CMK (cell line): ENCODE measurements at regions not wholly inside any gene's neighbourhood (a gene's known extent, or its start where the extent isn't known, plus 50 kb on each side); places are given as distances from the start of the nearest gene placed in this dataset.

ENCODE experiments used
- DNase-seq: peaks from one replicate; pipeline ENCODE4 v3.0.0-alpha.2; 2010; ENCODE audit warnings: low read depth

GRCh38 chr4:110778521-110778920 is 155.6 kb upstream of the PITX2 start:
- no peak for DNase-seq

GRCh38 chr4:110780538-110780937 is 157.7 kb upstream of the PITX2 start:
- no peak for DNase-seq

- no peak for DNase-seq
Observed at GRCh38 chr4:110781944-110782343, 159.1 kb upstream of the PITX2 start.

- no peak for DNase-seq
Observed at GRCh38 chr4:110787109-110787508, 164.2 kb upstream of the PITX2 start.

GRCh38 chr4:110787707-110788106 is 164.8 kb upstream of the PITX2 start:
- DNase-seq, result no peak

GRCh38 chr4:110788302-110788701 is 165.4 kb upstream of the PITX2 start:
- DNase-seq, result no peak

- no peak for DNase-seq
Observed at GRCh38 chr4:110792036-110792435, 169.2 kb upstream of the PITX2 start.

- no peak for DNase-seq
Observed at GRCh38 chr4:110793381-110793801, 170.5 kb upstream of the PITX2 start.

- no peak for DNase-seq
Observed at GRCh38 chr4:110793890-110794554, 171.1 kb upstream of the PITX2 start.

GRCh38 chr4:110795971-110796370 is 173.1 kb upstream of the PITX2 start:
- no peak for DNase-seq

- no peak for DNase-seq
Observed at GRCh38 chr4:110797486-110797885, 174.6 kb upstream of the PITX2 start.

- no peak for DNase-seq
Observed at GRCh38 chr4:110798687-110799086, 175.8 kb upstream of the PITX2 start.

- DNase-seq, result no peak
Observed at GRCh38 chr4:110799211-110799610, 176.3 kb upstream of the PITX2 start.

- DNase-seq, result no peak
Observed at GRCh38 chr4:110801591-110801990, 178.7 kb upstream of the PITX2 start.

GRCh38 chr4:110808351-110808878 is 185.5 kb upstream of the PITX2 start:
- no peak for DNase-seq

- DNase-seq, result no peak
Observed at GRCh38 chr4:110815950-110816349, 193.1 kb upstream of the PITX2 start.

GRCh38 chr4:110816367-110816766 is 193.5 kb upstream of the PITX2 start:
- DNase-seq, result no peak

- no peak for DNase-seq
Observed at GRCh38 chr4:110821186-110821585, 198.3 kb upstream of the PITX2 start.

GRCh38 chr4:110823251-110823650 is 200.4 kb upstream of the PITX2 start:
- no peak for DNase-seq

- DNase-seq, result no peak
Observed at GRCh38 chr4:110824344-110824743, 201.5 kb upstream of the PITX2 start.

GRCh38 chr4:110826656-110827055 is 203.8 kb upstream of the PITX2 start:
- DNase-seq, result no peak

- no peak for DNase-seq
Observed at GRCh38 chr4:110830461-110830860, 207.6 kb upstream of the PITX2 start.

- no peak for DNase-seq
Observed at GRCh38 chr4:110837896-110838450, 215.1 kb upstream of the PITX2 start.

- no peak for DNase-seq
Observed at GRCh38 chr4:110840221-110840654, 217.4 kb upstream of the PITX2 start.
